GM19455 (cell line): ENCODE measurements at regions not wholly inside any gene's neighbourhood (a gene's known extent, or its start where the extent isn't known, plus 50 kb on each side); places are given as distances from the start of the nearest gene placed in this dataset.

Experiments used
- ATAC-seq: cut with Tn5 transposase; IDR thresholded peaks from one replicate; pipeline ENCODE4 v1.9.1; 2021; ENCODE audit not compliant: unreplicated experiment

DNA sequence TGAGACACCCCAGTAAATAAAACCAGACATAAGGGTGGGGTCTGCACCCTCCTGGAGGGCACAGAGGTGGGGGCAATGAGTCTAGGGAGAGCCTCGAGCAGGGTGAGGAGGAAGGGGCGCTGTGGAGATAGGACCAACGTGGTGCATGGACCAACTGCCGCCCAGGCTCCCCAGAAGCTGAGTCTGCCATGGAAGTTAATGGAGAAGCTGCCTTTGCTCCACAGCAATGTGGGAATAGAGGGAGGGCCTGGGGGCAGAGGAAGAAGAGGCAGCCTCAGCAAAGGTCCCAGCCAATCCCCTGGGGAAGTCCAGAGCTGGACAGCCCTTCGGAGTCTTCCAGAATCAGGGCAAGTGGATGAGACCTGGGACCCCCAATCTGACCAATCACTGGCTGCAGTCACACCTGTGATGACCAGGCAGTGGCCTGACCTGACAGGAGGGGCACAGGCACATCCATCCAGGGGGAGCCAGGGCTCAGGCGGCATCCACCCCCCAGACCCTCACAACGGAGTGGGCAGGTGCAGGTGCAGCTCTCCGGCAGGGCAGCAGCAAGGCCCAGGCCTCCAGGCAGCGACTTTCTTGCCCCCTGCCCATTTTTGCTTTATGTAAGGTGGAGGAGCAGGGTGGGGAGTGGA lies 242.2 kb upstream of the PPP2R2D start:
- ATAC-seq = no peak

DNA sequence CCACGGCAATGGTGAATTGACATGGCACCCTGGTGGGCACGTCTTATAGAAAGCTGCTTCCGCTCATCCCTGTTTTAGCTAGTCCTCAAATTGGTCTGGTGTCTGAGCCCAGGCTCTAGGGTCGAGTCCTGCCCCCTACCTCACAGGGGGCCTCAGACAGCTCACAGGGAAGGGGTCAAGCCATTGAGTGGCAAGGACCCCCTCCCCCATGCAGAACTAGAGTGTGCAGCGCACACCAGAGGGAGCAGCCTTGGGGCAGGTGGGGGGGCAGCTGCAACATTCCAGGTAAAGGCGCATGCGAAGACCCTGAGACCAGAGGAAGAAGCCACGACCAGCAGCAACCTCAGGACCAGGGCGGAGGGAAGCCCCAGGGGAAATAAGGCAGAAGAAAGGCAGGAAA lies 240.4 kb upstream of the PPP2R2D start:
- ATAC-seq = no peak

DNA sequence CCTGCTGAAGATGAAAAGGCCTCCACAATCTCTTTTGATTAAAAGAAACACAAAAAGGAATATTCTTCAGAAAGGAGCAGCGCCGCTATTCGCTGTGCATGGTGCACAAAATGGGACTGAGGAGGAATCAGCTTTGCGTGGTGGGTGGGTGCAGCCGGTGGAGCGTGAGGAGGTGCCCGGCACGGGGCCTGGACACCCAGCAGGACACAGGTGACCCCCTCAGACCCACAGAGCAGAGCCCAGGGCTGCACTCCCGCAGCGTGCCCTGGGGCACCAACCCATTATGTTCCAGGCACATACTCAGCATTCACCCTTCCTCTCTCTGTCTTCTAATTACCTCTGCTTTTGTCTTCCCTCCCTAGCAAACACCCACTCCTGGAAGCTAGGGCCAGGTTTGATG lies 238.0 kb upstream of the PPP2R2D start:
- ATAC-seq = no peak

DNA sequence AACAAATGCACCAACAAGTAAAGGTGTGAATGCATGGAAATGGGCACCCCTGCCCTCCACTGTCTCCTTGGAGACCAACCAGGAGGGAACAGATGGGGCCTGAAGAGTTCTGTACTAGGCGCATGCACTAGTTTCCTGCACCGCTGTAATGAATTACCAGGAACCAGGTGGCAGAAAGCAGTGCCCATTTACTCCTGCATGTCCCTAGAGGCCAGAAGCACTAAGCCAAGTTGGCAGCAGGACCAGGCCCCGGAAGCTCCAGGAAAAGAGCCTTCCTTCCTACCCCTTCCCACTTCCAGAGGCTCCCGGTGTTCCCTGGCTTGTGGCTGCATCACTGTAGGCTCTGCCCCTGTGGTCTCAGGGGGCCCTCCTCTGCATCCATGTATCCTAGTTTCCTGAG lies 237.5 kb upstream of the PPP2R2D start:
- no peak for ATAC-seq

DNA sequence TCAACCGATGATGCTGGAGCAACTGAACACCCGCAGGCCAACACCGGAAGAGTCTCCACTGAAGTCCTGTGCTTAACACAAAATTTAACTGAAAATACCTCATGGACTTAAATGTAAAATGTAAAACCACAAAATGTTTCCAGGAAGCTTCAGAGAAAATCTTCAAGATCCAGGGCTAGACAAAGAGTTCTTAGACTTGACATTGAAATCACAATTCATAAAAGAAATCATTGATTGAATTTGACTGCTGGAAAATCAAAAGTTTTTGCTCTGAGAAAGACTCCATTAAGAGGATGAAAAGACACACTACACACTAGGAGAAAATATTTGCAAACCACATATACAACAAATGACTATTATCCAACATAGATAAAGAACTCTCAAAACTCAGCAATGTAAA lies 234.7 kb upstream of the PPP2R2D start:
- ATAC-seq = no peak

DNA sequence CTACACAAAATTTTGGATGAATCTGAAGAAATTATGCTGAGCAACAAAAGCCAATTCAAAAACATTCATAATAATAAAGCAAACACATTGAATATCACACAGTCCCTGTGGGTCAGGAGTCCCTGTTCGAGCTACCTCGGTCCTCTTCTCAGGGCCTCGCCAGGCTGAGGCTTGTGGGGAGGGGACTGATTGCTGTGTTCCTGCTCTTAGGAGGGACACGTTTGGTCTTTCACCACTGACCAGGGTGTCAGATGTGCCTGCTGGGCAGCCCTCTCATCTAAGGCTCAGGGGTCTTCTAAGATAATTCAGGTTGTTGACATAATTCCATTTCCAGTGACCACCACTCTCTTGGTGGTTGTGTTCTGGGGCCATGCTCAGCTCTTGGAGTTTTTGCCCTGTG lies 233.8 kb upstream of the PPP2R2D start:
- ATAC-seq = no peak

DNA sequence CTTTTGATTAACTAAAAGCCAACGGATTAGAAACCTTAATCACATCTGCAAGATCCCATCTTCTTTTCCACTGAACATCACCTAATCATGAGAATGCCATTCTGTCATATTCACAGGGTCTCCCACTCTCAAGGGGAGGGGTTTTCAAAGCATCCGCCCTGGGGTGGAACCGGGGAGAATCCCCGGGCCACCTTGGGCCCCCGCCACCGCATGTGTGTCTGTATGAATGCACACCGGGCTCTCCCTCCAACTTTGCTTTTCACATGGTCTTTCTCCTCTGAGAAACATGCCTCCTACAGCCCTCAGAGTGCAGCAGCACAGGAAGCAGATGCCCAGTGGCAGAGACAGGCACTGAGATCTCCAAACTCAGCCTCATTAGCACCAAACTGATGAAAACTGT lies 233.2 kb upstream of the PPP2R2D start:
- ATAC-seq = no peak

DNA sequence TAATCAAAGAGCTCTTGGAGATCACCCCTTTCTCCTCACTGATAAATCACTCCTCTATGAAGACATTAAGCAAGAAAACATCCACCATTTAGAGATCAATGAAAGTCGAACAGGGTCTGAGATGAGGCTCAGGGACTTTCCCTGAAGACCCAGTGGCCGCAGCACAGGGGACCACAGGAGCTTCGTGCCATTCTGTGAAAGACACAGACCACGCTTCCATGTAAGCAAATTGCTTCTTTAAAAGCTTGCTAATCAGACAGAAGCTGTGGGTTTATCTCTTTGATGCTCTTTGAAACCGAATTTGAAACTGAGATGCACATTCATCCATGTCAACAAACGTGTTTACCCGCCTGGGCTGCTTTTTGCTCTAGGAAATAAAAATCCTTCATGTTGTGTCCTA lies 231.9 kb upstream of the PPP2R2D start:
- ATAC-seq = no peak

DNA sequence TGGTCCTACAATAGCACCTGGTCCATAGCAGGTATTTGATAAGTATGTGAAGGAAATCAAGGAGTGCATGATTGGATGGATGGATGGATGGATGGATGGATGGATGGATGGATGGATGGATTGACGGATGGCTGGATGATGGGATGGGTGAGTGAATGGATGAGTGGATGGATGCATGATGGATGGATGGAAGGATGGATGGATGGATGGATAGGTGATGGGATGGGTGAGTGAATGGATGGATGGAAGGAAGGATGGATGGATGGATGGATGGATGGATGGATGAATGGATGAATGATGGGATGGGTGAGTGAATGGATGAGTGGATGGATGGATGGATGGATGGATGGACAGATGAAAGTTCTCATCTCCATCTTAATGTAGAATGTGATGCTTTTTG lies 231.0 kb upstream of the PPP2R2D start:
- no peak for ATAC-seq

DNA sequence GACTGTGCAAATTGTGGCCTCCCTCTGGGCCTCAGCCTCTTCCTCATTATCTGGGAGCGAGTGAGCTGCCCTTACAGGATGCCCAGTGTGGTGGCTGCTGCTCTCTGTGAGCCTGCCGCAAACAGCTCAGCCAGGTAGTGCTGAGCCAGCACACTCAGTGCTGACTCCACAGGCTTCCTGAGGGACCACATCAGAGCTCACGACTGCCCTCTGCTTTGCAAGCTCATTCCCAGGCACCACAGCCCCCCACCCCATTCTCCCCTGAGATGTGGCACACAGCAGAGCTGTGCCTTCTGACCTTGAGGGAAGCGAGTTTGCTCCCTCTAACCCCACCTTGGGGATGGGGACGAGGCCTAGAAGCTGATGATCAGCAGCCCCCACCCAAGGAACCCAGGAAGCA lies 230.5 kb upstream of the PPP2R2D start:
- ATAC-seq = no peak

DNA sequence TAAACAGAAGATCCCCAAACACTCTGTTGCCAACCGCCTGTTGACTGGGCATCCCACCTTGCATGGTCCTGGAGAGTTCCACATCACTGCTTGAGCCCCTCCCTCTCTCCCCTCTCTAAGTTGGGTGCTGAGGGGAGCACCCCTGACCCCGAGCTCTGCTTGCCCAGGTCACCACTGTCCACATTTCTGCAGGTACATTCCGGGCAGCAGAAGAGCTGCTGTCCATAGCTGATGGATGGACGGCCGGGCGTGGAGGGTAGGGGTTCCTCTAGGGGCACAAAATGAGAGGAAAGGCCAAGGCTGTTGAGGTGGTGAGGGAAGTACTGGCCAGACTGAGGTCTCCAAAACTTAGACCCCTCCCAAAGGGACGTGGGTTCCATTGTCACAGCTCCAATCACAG lies 227.4 kb upstream of the PPP2R2D start:
- no peak for ATAC-seq

DNA sequence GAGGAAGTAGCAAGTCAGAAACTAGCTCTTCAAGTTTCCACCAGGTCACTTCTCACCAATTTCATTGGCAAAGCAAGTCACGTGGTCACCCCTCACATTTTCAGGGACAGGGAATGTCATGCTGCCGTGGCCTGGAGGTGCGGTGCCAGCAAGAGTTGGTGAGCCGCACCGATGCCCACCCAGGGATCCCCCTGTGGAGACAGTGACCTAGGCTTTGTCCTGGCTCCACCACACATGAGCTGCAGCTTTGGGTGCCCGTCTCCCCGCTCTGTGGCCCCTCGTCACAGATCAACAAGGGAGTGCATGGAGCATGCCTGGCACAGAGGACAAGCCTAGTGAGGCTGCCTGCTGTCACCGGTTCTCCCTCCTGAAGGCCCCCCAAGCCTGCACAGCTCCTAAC lies 226.7 kb upstream of the PPP2R2D start:
- no peak for ATAC-seq

DNA sequence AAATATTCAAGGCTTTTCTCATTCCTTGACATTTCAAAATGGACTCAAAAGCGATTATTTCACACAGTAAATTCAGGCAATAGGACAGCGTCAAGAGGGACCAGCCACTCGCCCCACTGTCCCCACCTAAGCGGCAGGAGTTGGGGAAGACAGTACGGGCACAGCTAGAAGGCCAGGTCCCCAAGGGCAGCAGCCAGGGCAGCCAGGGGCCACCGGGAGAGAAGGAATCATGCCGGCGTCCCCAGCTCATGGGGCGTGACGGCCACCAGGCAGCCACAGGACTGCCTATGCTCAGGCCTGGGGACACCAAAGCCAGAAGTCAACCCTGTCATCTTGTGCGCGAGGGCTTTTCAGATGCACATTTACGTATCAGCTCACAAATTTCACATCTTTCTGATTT lies 225.7 kb upstream of the PPP2R2D start:
- no peak for ATAC-seq

DNA sequence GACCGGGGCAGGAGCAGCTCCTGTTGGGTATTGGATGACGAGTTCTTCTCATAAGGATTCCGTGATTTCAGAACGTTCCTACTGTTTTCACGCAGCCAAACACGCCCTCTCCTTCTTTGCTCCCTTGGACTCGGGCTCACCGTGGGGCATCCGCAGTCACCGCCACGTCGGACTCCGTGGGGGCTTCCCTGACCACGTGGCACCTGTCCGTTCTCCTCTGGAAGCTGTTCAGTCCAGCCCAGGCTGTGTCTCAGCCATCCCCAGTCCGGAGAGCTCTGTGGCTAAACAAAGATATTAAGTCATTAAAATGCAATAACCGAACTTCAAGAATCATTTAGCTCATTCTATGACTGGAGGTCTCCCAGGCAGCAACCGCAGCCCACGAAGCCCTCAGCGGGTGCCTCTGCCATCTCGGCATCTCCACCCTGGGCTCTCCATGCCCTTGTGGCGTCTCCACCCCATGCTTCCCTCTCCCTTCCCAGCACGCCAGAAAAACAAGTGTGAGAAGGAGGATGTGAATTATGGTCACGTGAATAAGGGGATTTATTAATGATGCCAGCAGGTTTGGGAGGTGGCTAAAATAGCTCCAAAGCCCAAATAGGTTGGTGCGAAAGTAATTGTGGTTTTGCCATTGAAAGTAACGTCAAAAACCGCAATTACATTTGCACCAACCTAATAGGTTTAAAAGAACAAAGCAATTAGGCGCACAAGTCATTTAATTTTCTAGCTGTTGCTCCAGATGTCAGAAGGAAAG lies 224.6 kb upstream of the PPP2R2D start:
- ATAC-seq = no peak

DNA sequence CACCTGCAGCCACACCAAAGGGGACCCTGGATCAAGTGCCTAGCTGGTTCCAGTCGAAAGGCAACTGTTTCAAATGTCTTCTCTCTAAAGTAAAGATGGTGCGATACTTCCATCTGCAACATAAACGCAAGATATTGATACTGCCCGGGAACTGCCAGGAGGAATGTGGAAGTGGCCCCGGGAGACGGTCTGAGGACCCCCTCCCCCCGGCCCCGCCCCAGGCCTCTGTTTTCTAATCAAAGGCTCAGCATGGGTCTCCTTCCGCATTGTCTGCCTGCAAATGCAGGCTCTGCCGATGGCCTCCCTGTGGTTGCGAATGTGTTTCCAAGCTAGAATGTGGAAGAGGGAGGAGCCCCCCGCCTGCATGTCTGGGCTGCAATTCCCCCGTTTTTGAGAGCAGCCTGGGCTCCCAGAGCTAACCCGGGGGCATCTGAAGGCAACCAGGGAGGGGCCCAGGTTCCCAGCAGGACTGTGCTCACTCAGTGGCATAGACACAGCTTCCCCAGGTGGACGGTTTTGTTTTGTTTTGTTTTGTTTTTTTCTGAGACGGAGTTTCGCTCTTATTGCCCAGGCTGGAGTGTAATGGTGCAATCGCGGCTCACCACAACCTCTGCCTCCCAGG lies 223.9 kb upstream of the PPP2R2D start:
- no peak for ATAC-seq

DNA sequence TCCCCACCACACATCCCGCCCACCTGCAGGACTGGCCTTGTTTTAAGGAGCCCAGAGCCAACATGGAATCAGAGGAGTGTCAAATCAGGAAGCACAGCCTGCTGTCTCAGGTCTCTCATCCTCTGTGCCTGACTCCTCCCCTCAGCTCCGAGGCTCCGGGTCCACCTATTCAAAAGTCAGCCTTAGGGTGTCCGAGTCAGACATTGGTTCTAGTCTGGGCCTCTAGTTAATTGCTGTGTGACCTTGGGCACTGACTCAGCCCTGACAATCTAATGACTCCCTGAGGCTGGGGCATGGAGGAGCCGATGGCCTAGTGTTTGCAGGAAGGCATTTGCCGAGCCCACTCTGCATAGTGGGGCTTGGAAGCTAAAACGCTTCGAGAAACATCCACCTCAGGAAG lies 223.1 kb upstream of the PPP2R2D start:
- ATAC-seq = no peak

DNA sequence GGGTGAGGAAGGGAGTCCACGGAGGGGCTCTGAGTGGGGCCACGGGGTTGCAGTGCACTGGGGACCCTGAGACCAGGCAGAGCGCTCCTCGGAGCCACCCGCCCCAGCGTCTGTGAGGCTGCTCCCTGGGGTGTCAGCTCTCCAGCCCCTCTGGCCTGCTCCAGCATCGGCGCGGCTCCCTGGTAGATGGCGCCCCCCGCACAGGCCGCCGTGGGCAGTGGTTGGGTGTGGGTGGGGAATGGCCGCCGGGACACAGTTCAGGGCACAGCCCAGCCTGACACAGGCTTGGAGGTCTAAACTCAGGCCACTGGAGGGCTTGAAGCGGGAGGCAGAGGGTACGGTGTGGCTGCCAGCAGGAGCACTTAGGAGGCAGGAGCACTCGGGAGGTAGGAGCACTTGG lies 222.6 kb upstream of the PPP2R2D start:
- ATAC-seq = no peak

DNA sequence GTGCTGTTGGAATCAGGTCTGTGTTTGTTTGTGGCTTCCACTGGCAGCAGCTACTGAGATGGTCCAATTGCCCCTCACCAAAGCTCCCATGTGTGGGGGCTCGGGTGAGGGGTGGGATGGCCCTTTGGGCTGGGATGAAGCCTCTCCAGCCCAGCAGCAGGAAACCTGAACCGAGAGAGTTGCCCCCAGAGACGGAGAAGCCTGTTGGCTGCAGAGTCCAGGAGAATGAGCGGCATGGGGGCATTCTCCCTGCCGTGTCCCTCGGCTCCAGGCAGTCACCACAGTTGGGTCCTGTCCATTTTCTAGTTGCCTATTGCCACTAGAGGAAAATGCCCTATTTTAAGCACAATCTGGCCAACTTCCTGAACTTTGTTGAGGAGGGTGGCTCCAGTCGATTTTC lies 222.2 kb upstream of the PPP2R2D start:
- no peak for ATAC-seq

DNA sequence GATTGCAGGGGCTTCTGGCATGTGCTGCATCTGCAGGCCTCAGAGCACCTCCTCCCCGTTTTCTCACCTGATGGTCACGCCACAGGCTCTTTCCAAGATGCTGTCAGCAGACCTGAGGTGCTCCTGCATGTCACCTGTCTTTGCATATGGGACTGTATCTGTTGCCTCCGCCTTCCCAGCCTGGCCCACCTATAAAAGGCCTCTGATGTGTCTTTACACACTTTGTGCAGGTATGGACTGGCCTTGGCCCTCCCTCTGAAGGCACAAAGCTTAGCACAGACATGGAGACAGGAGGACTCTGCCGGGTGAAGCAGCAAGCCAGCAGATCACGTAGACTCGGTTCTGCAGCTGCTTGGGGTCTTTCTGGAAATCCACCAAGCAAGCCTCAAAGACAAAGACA lies 220.9 kb upstream of the PPP2R2D start:
- ATAC-seq = no peak

DNA sequence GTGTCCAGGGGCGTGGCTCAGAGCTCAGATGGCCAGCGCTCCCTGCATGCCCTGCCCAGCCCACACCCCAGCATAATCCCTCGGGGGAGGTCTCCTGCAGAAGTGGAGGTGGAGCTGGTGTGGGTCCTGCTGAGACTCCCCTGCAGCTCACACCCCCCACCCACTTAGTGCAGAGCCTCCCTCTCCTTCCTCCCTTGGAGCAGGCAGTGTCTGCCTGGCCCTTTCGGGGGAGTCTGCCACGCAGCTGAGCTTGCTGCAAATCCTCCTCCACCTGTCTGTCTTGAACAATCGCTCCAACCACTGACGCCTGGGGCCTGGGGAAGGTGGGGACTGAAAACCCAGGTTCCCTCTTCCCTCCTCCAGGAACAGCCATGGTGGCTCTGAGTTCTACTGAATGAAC lies 219.7 kb upstream of the PPP2R2D start:
- ATAC-seq = no peak

DNA sequence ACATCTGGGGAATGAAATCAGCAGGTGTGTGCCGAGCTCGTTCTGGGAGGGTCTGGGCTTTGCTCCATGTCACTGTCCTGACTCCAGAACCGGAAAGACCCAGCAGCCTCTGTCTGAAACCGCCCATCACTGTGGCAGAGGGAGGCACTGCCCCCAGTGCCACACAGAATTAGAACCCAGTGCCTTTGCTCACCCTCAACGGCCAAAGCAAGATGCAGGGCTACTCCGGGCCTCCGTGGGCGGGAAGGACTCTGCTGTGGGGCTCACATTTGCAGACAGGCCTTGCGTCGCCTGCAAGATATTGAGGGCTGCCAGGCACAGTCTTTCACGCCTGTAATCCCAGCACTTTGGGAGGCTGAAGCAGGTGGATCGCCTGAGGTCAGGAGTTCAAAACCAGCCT lies 219.2 kb upstream of the PPP2R2D start:
- no peak for ATAC-seq

DNA sequence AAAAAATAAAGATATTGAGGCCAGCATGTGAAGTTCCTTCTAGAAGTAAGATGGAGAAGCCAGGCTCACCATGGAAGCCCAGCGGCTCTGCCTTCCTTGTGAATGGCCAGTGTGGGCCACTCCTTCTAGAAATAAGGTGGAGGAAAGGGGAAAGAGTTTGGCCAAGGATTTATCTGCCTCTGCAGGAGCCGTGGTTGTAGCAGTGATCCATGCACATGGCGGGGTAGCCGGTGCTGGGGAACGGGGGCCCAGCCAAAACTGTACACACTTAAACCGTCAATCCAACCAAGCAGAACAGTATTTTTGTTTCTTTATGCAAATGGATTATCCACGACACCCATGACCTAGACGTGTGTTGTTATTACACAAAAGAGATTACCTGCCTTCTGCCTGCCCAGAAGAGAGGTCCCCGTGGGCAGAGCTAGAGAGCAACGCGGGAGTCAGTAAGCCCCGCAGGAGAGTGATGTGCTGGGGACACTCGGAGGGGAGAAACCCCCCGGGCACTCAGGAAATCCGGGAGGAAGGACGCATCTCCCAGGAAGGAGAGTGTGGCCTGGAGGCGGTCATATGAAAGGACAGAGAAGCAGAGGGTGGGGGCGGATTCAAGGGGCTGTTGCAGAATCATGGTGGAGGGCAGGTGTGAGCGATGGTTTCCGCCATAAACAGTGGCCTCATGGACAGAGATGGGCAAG lies 218.4 kb upstream of the PPP2R2D start:
- no peak for ATAC-seq
